NT2/D1 (cell line): ENCODE measurements at regions not wholly inside any gene's neighbourhood (a gene's known extent, or its start where the extent isn't known, plus 50 kb on each side); places are given as distances from the start of the nearest gene placed in this dataset.

Experiments used
- SUZ12 ChIP-seq: IDR thresholded peaks from 2 replicates; pipeline ENCODE4 v1.6.1; 2011; ENCODE audit not compliant: insufficient read length, insufficient read depth; ENCODE audit errors: extremely low read depth
- ZNF274 ChIP-seq: IDR thresholded peaks from 2 replicates; pipeline ENCODE4 v1.6.1; 2011; ENCODE audit warnings: mild to moderate bottlenecking, low read depth, low read length

DNA sequence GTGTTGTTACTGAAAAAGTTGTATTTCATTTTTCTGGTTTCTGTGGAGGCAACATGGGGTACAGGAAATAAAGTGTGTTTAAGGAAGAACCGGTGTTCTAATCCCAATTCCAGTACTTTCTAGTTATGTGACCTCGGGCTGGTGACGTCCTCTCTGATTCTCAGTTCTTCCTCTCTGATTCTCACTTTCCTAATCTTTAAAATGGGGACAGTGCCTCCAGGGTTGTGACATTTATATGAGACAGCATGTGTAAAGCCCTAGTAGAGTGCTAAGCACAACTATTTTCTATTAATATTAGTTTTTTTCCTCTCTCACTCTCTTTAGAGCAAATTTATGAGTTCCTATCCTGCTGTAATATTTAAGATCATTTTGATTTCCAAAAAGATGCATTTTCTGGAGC is 50.9 kb upstream of the PTPDC1 start:
- TF ChIP-seq ZNF274 (no peak), SUZ12 (no peak)
